Astrocyte (in vitro differentiated cells and primary cell): ENCODE measurements at regions not wholly inside any gene's neighbourhood (a gene's known extent, or its start where the extent isn't known, plus 50 kb on each side); places are given as distances from the start of the nearest gene placed in this dataset.

Experiments
- DNase-seq: peaks from one replicate; pipeline ENCODE4 v3.0.0-alpha.2; 2010; ENCODE audit warnings: low read depth
- FAIRE-seq: peaks from 2 replicates; lab custom pipeline; 2011; peaks lifted over from hg19 to GRCh38; lab: Jason Lieb, UNC
- H2AFZ ChIP-seq: 2 replicates; pipeline ENCODE4 v1.6.0; 2012; ENCODE audit warnings: low read depth, low read length, inconsistent platforms
- H3K27ac ChIP-seq: 2 replicates; pipeline ENCODE4 v1.5.1; 2011; ENCODE audit warnings: low read depth, low read length, inconsistent platforms
- H3K27me3 ChIP-seq: 2 replicates; pipeline ENCODE4 v1.6.0; 2011; ENCODE audit warnings: low read length, inconsistent platforms; ENCODE audit not compliant: insufficient read depth
- H3K36me3 ChIP-seq: 2 replicates; pipeline ENCODE4 v1.5.1; 2011; ENCODE audit warnings: low read length, inconsistent platforms; ENCODE audit not compliant: insufficient read depth
- H3K4me1 ChIP-seq: 2 replicates; pipeline ENCODE4 v1.5.1; 2011; ENCODE audit warnings: low read length, inconsistent platforms; ENCODE audit not compliant: insufficient read depth
- H3K4me2 ChIP-seq: 2 replicates; pipeline ENCODE4 v1.6.0; 2012; ENCODE audit warnings: low read length, inconsistent platforms
- H3K4me3 ChIP-seq: 2 replicates; pipeline ENCODE4 v1.5.1; 2011; ENCODE audit warnings: low read depth, mild to moderate bottlenecking, low read length, inconsistent platforms; ENCODE audit not compliant: insufficient read depth
- H3K79me2 ChIP-seq: 2 replicates; pipeline ENCODE4 v1.6.0; 2012; ENCODE audit warnings: mild to moderate bottlenecking, low read length, inconsistent platforms; ENCODE audit not compliant: insufficient read depth
- H3K9ac ChIP-seq: 2 replicates; pipeline ENCODE4 v1.6.0; 2012; ENCODE audit warnings: mild to moderate bottlenecking, low read length, inconsistent platforms
- H3K9me3 ChIP-seq: 2 replicates; pipeline ENCODE4 v1.5.1; 2012; ENCODE audit warnings: low read depth, mild to moderate bottlenecking, low read length, inconsistent platforms; ENCODE audit not compliant: insufficient read depth
- H4K20me1 ChIP-seq: 2 replicates; pipeline ENCODE4 v1.6.0; 2012; ENCODE audit warnings: low read length, inconsistent platforms; ENCODE audit not compliant: insufficient read depth
- H3K27ac Mint-ChIP-seq: one replicate; pipeline ENCODE4 v1.8.0; 2021; ENCODE audit warnings: mild to moderate bottlenecking, mixed read lengths; ENCODE audit not compliant: unreplicated experiment
- H3K27me3 Mint-ChIP-seq: one replicate; pipeline ENCODE4 v1.8.0; 2021; ENCODE audit warnings: low read depth, mixed read lengths; ENCODE audit not compliant: unreplicated experiment
- H3K36me3 Mint-ChIP-seq: one replicate; pipeline ENCODE4 v1.8.0; 2021; ENCODE audit warnings: low read depth, mixed read lengths; ENCODE audit not compliant: unreplicated experiment
- H3K4me1 Mint-ChIP-seq: one replicate; pipeline ENCODE4 v1.8.0; 2021; ENCODE audit warnings: low read depth, mixed read lengths; ENCODE audit not compliant: unreplicated experiment
- H3K4me3 Mint-ChIP-seq: one replicate; pipeline ENCODE4 v1.8.0; 2021; ENCODE audit warnings: mild to moderate bottlenecking, moderate library complexity, mixed read lengths; ENCODE audit not compliant: unreplicated experiment
- H3K9me3 Mint-ChIP-seq: one replicate; pipeline ENCODE4 v1.8.0; 2021; ENCODE audit warnings: mild to moderate bottlenecking, mixed read lengths; ENCODE audit not compliant: unreplicated experiment
- EZH2 ChIP-seq: IDR thresholded peaks from 2 replicates; pipeline ENCODE4 v1.6.1; 2012; ENCODE audit warnings: mild to moderate bottlenecking, low read length, inconsistent platforms; ENCODE audit not compliant: insufficient read depth
- TF ChIP-seq, protein P1 (sequence below): IDR thresholded peaks from 2 replicates; pipeline ENCODE4 v1.5.1; 2011; ENCODE audit warnings: low read depth, mild to moderate bottlenecking, inconsistent platforms, low read length, moderate library complexity; ENCODE audit not compliant: insufficient read depth

DNA sequence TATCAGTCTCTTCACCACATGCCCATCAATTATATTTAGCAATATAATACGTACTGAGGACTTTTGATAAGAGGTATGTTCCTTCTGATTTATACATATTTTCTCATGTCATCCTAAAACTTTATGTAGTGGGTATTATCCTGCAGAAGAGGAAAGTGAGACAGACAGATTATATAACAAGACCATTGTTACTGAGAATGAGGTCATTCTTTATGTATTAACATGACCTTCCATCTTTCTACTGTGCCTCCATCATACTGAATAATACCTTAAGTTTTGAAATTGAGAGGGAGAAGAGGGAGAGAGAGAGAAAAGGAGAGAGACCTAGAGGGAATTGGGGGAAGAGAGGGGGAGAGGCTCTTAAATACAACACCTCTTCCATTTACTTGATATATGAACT lies 90.9 kb upstream of the CARMIL1 start:
- H3K27me3 Mint-ChIP-seq, result peaks cover 5% of the 10 kb centered on the region
- Histone ChIP-seq H4K20me1 (no peaks in the 10 kb centered on the region), H3K79me2 (no peaks in the 10 kb centered on the region), H3K36me3 (no peaks in the 10 kb centered on the region), H3K4me2 (no peak overlapping the region), H2AFZ (no peak overlapping the region), H3K9me3 (no peaks in the 10 kb centered on the region), H3K27ac (no peak overlapping the region), H3K27me3 (no peaks in the 10 kb centered on the region), H3K4me3 (no peak overlapping the region), H3K9ac (no peak overlapping the region), H3K4me1 (peaks cover 9% of the 10 kb centered on the region)
- no peaks in the 10 kb centered on the region for H3K36me3 Mint-ChIP-seq
- no peak overlapping the region for H3K27ac Mint-ChIP-seq
- H3K4me3 Mint-ChIP-seq, result no peak overlapping the region
- no peak for TF ChIP-seq EZH2
- TF ChIP-seq, protein P1, sequence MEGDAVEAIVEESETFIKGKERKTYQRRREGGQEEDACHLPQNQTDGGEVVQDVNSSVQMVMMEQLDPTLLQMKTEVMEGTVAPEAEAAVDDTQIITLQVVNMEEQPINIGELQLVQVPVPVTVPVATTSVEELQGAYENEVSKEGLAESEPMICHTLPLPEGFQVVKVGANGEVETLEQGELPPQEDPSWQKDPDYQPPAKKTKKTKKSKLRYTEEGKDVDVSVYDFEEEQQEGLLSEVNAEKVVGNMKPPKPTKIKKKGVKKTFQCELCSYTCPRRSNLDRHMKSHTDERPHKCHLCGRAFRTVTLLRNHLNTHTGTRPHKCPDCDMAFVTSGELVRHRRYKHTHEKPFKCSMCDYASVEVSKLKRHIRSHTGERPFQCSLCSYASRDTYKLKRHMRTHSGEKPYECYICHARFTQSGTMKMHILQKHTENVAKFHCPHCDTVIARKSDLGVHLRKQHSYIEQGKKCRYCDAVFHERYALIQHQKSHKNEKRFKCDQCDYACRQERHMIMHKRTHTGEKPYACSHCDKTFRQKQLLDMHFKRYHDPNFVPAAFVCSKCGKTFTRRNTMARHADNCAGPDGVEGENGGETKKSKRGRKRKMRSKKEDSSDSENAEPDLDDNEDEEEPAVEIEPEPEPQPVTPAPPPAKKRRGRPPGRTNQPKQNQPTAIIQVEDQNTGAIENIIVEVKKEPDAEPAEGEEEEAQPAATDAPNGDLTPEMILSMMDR, result no peak
- FAIRE-seq (no peak), DNase-seq (no peak)
- peaks cover 3% of the 10 kb centered on the region for H3K9me3 Mint-ChIP-seq
- H3K4me1 Mint-ChIP-seq, result peaks cover 18% of the 10 kb centered on the region

DNA sequence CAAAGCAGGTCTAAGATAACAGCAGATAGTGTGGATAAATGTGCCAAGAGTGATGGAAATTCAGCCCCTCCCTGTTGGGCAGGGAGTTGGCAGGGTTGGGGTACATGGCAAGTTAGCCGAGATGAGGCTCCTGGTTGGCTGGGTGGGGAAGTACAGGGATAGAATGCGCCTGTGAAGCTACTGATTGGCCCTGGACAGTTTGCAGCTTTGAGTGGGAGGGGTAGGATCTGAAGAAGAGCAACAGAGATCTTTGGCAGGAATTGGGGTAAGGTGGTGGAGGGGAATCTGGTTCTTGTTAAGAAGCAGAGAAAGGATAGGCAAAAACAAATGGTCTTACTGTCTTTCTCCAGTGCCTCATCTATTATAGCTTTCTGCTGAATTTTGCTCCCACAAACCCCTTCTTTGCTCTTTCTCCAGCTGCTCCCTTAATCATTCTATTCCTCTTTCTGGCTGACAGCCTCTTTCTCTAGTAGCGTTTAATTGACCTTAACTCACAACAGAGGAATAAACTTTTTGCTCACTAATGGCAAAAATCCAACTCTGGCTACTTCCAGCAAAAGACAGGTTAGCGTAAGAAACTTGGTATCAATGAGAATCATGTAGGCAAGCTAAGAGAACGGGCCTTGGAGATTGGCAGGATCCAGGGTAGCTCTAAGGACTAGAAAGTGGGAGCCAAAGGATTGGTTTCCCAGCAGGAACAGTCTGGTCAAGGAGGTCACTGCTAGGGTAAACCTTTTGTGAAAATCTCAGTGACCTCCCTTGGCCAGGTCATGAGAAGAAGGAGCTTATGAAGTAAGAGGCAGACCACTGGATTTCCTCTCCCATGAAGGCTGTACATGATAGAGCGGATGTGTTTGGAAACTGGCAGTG lies 86.3 kb upstream of the CARMIL1 start:
- H3K4me1 ChIP-seq, result peaks cover 20% of the 10 kb centered on the region
- peak overlapping the region; percentile 30 for H3K4me3 ChIP-seq
- Mint-ChIP-seq H3K9me3 (peaks cover 3% of the 10 kb centered on the region), H3K27ac (peak overlapping the region; percentile 74), H3K36me3 (no peaks in the 10 kb centered on the region), H3K27me3 (no peaks in the 10 kb centered on the region), H3K4me1 (peaks cover 18% of the 10 kb centered on the region), H3K4me3 (no peak overlapping the region)
- FAIRE-seq (peak; percentile 45), DNase-seq (peak; percentile 93)
- H4K20me1 ChIP-seq, result no peaks in the 10 kb centered on the region
- no peaks in the 10 kb centered on the region for H3K36me3 ChIP-seq
- no peaks in the 10 kb centered on the region for H3K27me3 ChIP-seq
- peak overlapping the region; percentile 30 for H2AFZ ChIP-seq
- no peak for TF ChIP-seq EZH2
- TF ChIP-seq, protein P1, result no peak
- peak overlapping the region; percentile 77 for H3K4me2 ChIP-seq
- H3K27ac ChIP-seq, result peak overlapping the region; percentile 93
- no peaks in the 10 kb centered on the region for H3K9me3 ChIP-seq
- no peaks in the 10 kb centered on the region for H3K79me2 ChIP-seq
- peak overlapping the region; percentile 67 for H3K9ac ChIP-seq
